ENCODE measurements at regions not wholly inside any gene's neighbourhood (a gene's known extent, or its start where the extent isn't known, plus 50 kb on each side); places are given as distances from the start of the nearest gene placed in this dataset.

DNA sequence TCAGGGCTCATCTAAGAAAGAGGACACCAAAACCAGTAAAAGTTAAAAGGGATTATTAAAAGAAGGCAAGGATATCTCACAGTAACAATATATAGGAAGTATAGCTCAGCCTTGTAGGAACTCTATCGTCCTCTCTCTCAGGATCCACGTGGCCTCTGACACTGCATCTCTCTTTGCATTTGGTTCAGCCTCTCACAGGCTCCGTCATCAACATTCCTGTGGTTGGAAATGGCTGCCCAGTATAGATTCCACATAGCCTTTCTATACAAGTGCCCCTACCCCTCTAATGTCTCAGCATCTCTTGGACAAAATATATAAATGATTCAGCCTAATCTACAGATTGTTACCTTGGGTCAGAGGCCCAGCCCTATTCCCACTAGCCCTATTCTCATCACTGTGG, 101.3 kb upstream of the DBX1 start:
- TF ChIP-seq, protein P1, sequence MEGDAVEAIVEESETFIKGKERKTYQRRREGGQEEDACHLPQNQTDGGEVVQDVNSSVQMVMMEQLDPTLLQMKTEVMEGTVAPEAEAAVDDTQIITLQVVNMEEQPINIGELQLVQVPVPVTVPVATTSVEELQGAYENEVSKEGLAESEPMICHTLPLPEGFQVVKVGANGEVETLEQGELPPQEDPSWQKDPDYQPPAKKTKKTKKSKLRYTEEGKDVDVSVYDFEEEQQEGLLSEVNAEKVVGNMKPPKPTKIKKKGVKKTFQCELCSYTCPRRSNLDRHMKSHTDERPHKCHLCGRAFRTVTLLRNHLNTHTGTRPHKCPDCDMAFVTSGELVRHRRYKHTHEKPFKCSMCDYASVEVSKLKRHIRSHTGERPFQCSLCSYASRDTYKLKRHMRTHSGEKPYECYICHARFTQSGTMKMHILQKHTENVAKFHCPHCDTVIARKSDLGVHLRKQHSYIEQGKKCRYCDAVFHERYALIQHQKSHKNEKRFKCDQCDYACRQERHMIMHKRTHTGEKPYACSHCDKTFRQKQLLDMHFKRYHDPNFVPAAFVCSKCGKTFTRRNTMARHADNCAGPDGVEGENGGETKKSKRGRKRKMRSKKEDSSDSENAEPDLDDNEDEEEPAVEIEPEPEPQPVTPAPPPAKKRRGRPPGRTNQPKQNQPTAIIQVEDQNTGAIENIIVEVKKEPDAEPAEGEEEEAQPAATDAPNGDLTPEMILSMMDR (conservative IDR thresholded peaks at IDR 0.05; ENCODE audit: low read length) = no peak
- no peak for TF ChIP-seq EZH2phosphoT487 (IDR thresholded peaks at IDR 0.05; ENCODE audit: borderline replicate concordance)
